GM12891 (cell line): ENCODE measurements at regions not wholly inside any gene's neighbourhood (a gene's known extent, or its start where the extent isn't known, plus 50 kb on each side); places are given as distances from the start of the nearest gene placed in this dataset.
"Not testable (repeated sequence)": the region's sequence is repeated elsewhere in the genome, so short reads cannot be mapped to it uniquely, and the experiment has no call there.

Source experiments
- PAX5 ChIP-seq: IDR thresholded peaks from 2 replicates; pipeline ENCODE4 v1.6.1; 2011; ENCODE audit warnings: low read length, moderate library complexity, mild to moderate bottlenecking; ENCODE audit not compliant: insufficient read depth, severe bottlenecking
- POLR2A ChIP-seq: IDR thresholded peaks from 2 replicates; pipeline ENCODE4 v1.6.1; 2011; ENCODE audit warnings: low read depth, low read length, control low read depth
- POLR2AphosphoS5 ChIP-seq: IDR thresholded peaks from 2 replicates; pipeline ENCODE4 v1.6.1; 2011; ENCODE audit warnings: low read depth, low read length, control low read depth
- POU2F2 ChIP-seq: IDR thresholded peaks from 2 replicates; pipeline ENCODE4 v1.6.1; 2011; ENCODE audit warnings: low read depth, mild to moderate bottlenecking, control low read depth, low read length, moderate library complexity
- SPI1 ChIP-seq: IDR thresholded peaks from 2 replicates; pipeline ENCODE4 v1.6.1; 2011; ENCODE audit warnings: low read depth, low read length, control low read depth
- TAF1 ChIP-seq: IDR thresholded peaks from 2 replicates; pipeline ENCODE4 v1.6.1; 2011; ENCODE audit warnings: low read depth, low read length, control low read depth

DNA sequence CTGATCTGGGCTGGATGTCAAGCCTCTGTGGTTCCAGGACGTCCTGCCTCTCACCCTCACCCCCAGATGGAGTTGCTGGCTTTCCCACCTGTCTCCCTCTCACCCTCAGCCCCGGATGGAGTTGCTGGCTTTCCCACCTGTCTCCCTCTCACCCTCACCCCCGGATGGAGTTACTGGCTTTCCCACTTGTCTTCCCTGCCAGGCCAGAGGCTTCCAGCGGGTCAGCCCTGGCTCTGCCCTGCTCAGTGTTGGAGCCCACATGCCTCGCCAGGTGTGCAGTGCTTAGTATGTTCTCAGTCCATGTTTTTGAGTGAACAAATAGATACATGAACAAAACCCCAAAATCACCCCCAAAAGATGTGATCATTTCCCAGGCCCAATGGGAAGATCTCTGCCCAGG lies 127.6 kb downstream of the LRRC37A3 start:
- not testable (repeated sequence) for TF ChIP-seq POLR2A, TAF1, SPI1, POLR2AphosphoS5, POU2F2, PAX5
